Neural crest cell (in vitro differentiated cells): ENCODE measurements at regions not wholly inside any gene's neighbourhood (a gene's known extent, or its start where the extent isn't known, plus 50 kb on each side); places are given as distances from the start of the nearest gene placed in this dataset.
"Not testable (repeated sequence)": the region's sequence is repeated elsewhere in the genome, so short reads cannot be mapped to it uniquely, and the experiment has no call there.

Experiments
- DNase-seq: peaks from one replicate; pipeline ENCODE4 v3.0.0; 2021; ENCODE audit warnings: low read depth, mixed read lengths, low spot score
- H3K27ac Mint-ChIP-seq: one replicate; pipeline ENCODE4 v1.8.0; 2021; ENCODE audit warnings: mild to moderate bottlenecking, mixed read lengths; ENCODE audit not compliant: unreplicated experiment
- H3K27me3 Mint-ChIP-seq: 2 replicates; pipeline ENCODE4 v1.8.0; 2021; ENCODE audit warnings: low read depth, mild to moderate bottlenecking, mixed read lengths
- H3K36me3 Mint-ChIP-seq: 2 replicates; pipeline ENCODE4 v1.8.0; 2021; ENCODE audit warnings: low read depth, mild to moderate bottlenecking, mixed read lengths
- H3K4me1 Mint-ChIP-seq: 2 replicates; pipeline ENCODE4 v1.8.0; 2021; ENCODE audit warnings: mixed read lengths
- H3K4me3 Mint-ChIP-seq: one replicate; pipeline ENCODE4 v1.8.0; 2021; ENCODE audit warnings: mild to moderate bottlenecking, mixed read lengths
- H3K9me3 Mint-ChIP-seq: 2 replicates; pipeline ENCODE4 v1.8.0; 2021; ENCODE audit warnings: mixed read lengths
- CTCF ChIP-seq: fragments of 200-600 bp; sonication (generic); conservative IDR thresholded peaks from 2 replicates; pipeline ENCODE4 v1.5.0; 2021; ENCODE audit warnings: antibody characterized with exemption, mild to moderate bottlenecking

GRCh38 chr6:51167468-51167867 lies 348.8 kb downstream of the TFAP2B start:
- no peaks in the 10 kb centered on the region for H3K4me1 Mint-ChIP-seq
- H3K27me3 Mint-ChIP-seq, result no peaks in the 10 kb centered on the region
- no peak for DNase-seq
- peaks cover 3% of the 10 kb centered on the region for H3K36me3 Mint-ChIP-seq
- H3K4me3 Mint-ChIP-seq, result no peak overlapping the region
- H3K27ac Mint-ChIP-seq, result no peak overlapping the region
- TF ChIP-seq CTCF, result no peak
- peaks cover 6% of the 10 kb centered on the region for H3K9me3 Mint-ChIP-seq

- Mint-ChIP-seq H3K27ac (no peak overlapping the region), H3K4me3 (no peak overlapping the region), H3K4me1 (peaks cover 16% of the 10 kb centered on the region), H3K27me3 (no peaks in the 10 kb centered on the region), H3K36me3 (no peaks in the 10 kb centered on the region), H3K9me3 (no peaks in the 10 kb centered on the region)
- no peak for DNase-seq
- no peak for TF ChIP-seq CTCF
Observed at GRCh38 chr6:51182827-51183226, 364.2 kb downstream of the TFAP2B start.

- DNase-seq, result no peak
- no peak overlapping the region for H3K27ac Mint-ChIP-seq
Observed at GRCh38 chr6:51184046-51184445, 365.4 kb downstream of the TFAP2B start.

GRCh38 chr6:51193163-51193562 lies 374.5 kb downstream of the TFAP2B start:
- not testable (repeated sequence) for H3K9me3 Mint-ChIP-seq, H3K27me3 Mint-ChIP-seq, H3K36me3 Mint-ChIP-seq, H3K4me3 Mint-ChIP-seq, H3K27ac Mint-ChIP-seq, H3K4me1 Mint-ChIP-seq, DNase-seq

More at GRCh38 chr6:51184046-51184445, 365.4 kb downstream of the TFAP2B start:
- Mint-ChIP-seq H3K36me3 (no peaks in the 10 kb centered on the region), H3K27me3 (no peaks in the 10 kb centered on the region), H3K9me3 (no peaks in the 10 kb centered on the region), H3K4me1 (peaks cover 16% of the 10 kb centered on the region), H3K4me3 (no peak overlapping the region)
- TF ChIP-seq CTCF, result no peak

- H3K27me3 Mint-ChIP-seq, result no peaks in the 10 kb centered on the region
- H3K27ac Mint-ChIP-seq, result no peak overlapping the region
- no peak for TF ChIP-seq CTCF
- no peaks in the 10 kb centered on the region for H3K9me3 Mint-ChIP-seq
- peaks cover 11% of the 10 kb centered on the region for H3K4me1 Mint-ChIP-seq
- no peak overlapping the region for H3K4me3 Mint-ChIP-seq
- no peaks in the 10 kb centered on the region for H3K36me3 Mint-ChIP-seq
- DNase-seq, result no peak
Observed at GRCh38 chr6:51199105-51199552, 380.5 kb downstream of the TFAP2B start.

- Mint-ChIP-seq H3K9me3 (no peaks in the 10 kb centered on the region), H3K27me3 (no peaks in the 10 kb centered on the region), H3K4me3 (no peak overlapping the region), H3K4me1 (peaks cover 15% of the 10 kb centered on the region), H3K36me3 (no peaks in the 10 kb centered on the region), H3K27ac (no peak overlapping the region)
- TF ChIP-seq CTCF, result no peak
- no peak for DNase-seq
Observed at GRCh38 chr6:51199733-51200260, 381.1 kb downstream of the TFAP2B start.
